Left lung (tissue), 4 donors: ENCODE measurements at regions not wholly inside any gene's neighbourhood (a gene's known extent, or its start where the extent isn't known, plus 50 kb on each side); places are given as distances from the start of the nearest gene placed in this dataset.

Experiments used
- ATAC-seq: fragments of 200-7000 bp; cut with Tn5 transposase; one replicate; pipeline ENCODE4 v1.9.1; 2020; ENCODE audit warnings: moderate library complexity
- DNase-seq, 4 donors: peaks; one replicate each; pipeline ENCODE4 v3.0.0-alpha.2; 2013 to 2020
- H3K27ac ChIP-seq, 2 donors: fragments of 200-600 bp; sonication (generic) in 1 of 2; one replicate each; pipeline versions ENCODE4 v1.5.0 to v1.8.0; 2020 to 2021
- H3K27me3 ChIP-seq, 2 donors: fragments of 200-600 bp; sonication (generic) in 1 of 2; one replicate each; pipeline versions ENCODE4 v1.5.0 to v1.8.0; 2020 to 2021
- H3K36me3 ChIP-seq, 2 donors: fragments of 200-600 bp; sonication (generic) in 1 of 2; one replicate each; pipeline versions ENCODE4 v1.5.0 to v1.8.0; 2020 to 2021
- H3K4me1 ChIP-seq, 2 donors: fragments of 200-600 bp; one replicate each; pipeline ENCODE4 v1.8.0; 2021
- H3K4me3 ChIP-seq, 2 donors: fragments of 200-600 bp; sonication (generic) in 1 of 2; one replicate each; pipeline versions ENCODE4 v1.5.0 to v1.8.0; 2020 to 2021; ENCODE audit warnings: mild to moderate bottlenecking in 1 of 2
- H3K9me3 ChIP-seq, 2 donors: fragments of 200-600 bp; sonication (generic) in 1 of 2; one replicate each; pipeline versions ENCODE4 v1.5.0 to v1.8.0; 2020 to 2021
- CTCF ChIP-seq, 2 donors: fragments of 200-600 bp; sonication (generic) in 1 of 2; IDR thresholded peaks; one replicate each; pipeline versions ENCODE4 v1.5.0 to v1.8.0; 2021; ENCODE audit warnings: antibody characterized with exemption in 2 of 2
- intact Hi-C, 2 donors: fragments of 100-400 bp; cut with DNase I; formaldehyde crosslinking; loops; one replicate each; pipeline versions ENCODE4 v1.11.2 to v1.14.2; 2022
- donor health status: DM: no; HTN: yes; CAD: no.
- donor health status: DM: no; HTN: no; CAD: no.

GRCh38 chr10:109274681-109275080 is 648.6 kb downstream of the XPNPEP1 start:
- ATAC-seq (no peak), DNase-seq (no peak)
- no peaks in the 10 kb centered on the region for H3K4me1 ChIP-seq
- no peak for TF ChIP-seq CTCF (IDR thresholded peaks at IDR 0.05)
- no peaks in the 10 kb centered on the region for H3K27me3 ChIP-seq
- H3K27ac ChIP-seq: no peak overlapping the region
- intact Hi-C loops: no loop called here
- no peak overlapping the region for H3K4me3 ChIP-seq
- no peaks in the 10 kb centered on the region for H3K9me3 ChIP-seq
- H3K36me3 ChIP-seq: no peaks in the 10 kb centered on the region

- DNase-seq (no peak), ATAC-seq (no peak)
- no peak overlapping the region for H3K27ac ChIP-seq
- no peaks in the 10 kb centered on the region for H3K4me1 ChIP-seq
- intact Hi-C loops: no loop called here
- H3K9me3 ChIP-seq: no peaks in the 10 kb centered on the region
- H3K27me3 ChIP-seq: no peaks in the 10 kb centered on the region
- H3K4me3 ChIP-seq: no peak overlapping the region
- no peak for TF ChIP-seq CTCF (IDR thresholded peaks at IDR 0.05)
- no peaks in the 10 kb centered on the region for H3K36me3 ChIP-seq
These were observed 653.1 kb downstream of the XPNPEP1 start for GRCh38 chr10:109270173-109270572.

- no peak overlapping the region for H3K4me3 ChIP-seq
- H3K27me3 ChIP-seq: no peaks in the 10 kb centered on the region
- H3K27ac ChIP-seq: no peak overlapping the region
- intact Hi-C loops: no loop called here
- TF ChIP-seq CTCF (IDR thresholded peaks at IDR 0.05): no peak
- ATAC-seq (no peak), DNase-seq (no peak)
- no peaks in the 10 kb centered on the region for H3K4me1 ChIP-seq
- H3K36me3 ChIP-seq: no peaks in the 10 kb centered on the region
- H3K9me3 ChIP-seq: peaks cover 0 to 10% of the 10 kb centered on the region in 2 donors
These were observed 659.3 kb downstream of the XPNPEP1 start for GRCh38 chr10:109264004-109264403.

- Histone ChIP-seq H3K9me3 (peaks cover 0 to 10% of the 10 kb centered on the region in 2 donors), H3K4me3 (no peak overlapping the region), H3K27me3 (no peaks in the 10 kb centered on the region), H3K27ac (no peak overlapping the region), H3K36me3 (no peaks in the 10 kb centered on the region), H3K4me1 (no peaks in the 10 kb centered on the region)
- intact Hi-C loops: no loop called here
- no peak for TF ChIP-seq CTCF (IDR thresholded peaks at IDR 0.05)
- DNase-seq (no peak), ATAC-seq (no peak)
These were observed 662.1 kb downstream of the XPNPEP1 start for GRCh38 chr10:109261231-109261630.

- no peak overlapping the region for H3K4me3 ChIP-seq
- H3K27me3 ChIP-seq: no peaks in the 10 kb centered on the region
- no peak for DNase-seq
- no peak for ATAC-seq
- no peak overlapping the region for H3K27ac ChIP-seq
- intact Hi-C loops: no loop called here
- peaks cover 0 to 10% of the 10 kb centered on the region in 2 donors for H3K9me3 ChIP-seq
- H3K36me3 ChIP-seq: no peaks in the 10 kb centered on the region
- TF ChIP-seq CTCF (IDR thresholded peaks at IDR 0.05): no peak
- H3K4me1 ChIP-seq: no peaks in the 10 kb centered on the region
These were observed 664.0 kb downstream of the XPNPEP1 start for GRCh38 chr10:109259293-109259692.
